ENCODE measurements at regions not wholly inside any gene's neighbourhood (a gene's known extent, or its start where the extent isn't known, plus 50 kb on each side); places are given as distances from the start of the nearest gene placed in this dataset.

DNA sequence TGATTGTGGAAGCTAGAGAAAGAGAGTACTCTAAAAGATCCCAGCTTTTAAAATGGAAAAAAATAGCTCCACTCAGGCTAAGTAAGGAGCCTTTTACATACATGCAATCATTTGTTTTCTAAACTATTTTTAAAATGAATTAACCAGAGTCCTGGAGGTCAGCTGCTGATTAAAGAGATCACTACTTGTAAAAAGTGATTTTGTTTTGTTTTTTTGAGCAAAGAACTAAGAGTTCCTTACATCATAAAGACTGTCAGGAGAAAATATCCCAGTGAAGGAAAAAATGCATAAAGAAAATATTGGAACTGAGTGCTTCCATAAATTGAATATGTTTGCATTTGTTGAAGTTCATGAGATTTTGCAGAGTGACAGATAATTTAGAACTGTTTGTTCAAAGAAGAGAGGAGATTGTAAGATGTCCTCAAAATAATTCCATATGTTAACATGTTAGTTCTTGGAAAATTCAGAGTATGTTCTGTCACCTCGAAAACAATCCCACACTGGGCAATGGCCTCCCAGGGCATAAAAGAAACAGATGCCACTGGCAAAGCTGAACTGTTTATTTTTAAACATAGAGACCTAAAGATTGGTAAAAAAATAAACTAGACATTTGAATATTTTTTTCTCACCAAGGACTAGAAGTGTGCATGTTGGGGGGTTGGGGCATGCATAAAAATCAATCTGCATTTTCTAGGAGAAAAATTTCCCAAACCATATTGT is 264.7 kb downstream of the NPR3 start:
- TF ChIP-seq, protein P1, sequence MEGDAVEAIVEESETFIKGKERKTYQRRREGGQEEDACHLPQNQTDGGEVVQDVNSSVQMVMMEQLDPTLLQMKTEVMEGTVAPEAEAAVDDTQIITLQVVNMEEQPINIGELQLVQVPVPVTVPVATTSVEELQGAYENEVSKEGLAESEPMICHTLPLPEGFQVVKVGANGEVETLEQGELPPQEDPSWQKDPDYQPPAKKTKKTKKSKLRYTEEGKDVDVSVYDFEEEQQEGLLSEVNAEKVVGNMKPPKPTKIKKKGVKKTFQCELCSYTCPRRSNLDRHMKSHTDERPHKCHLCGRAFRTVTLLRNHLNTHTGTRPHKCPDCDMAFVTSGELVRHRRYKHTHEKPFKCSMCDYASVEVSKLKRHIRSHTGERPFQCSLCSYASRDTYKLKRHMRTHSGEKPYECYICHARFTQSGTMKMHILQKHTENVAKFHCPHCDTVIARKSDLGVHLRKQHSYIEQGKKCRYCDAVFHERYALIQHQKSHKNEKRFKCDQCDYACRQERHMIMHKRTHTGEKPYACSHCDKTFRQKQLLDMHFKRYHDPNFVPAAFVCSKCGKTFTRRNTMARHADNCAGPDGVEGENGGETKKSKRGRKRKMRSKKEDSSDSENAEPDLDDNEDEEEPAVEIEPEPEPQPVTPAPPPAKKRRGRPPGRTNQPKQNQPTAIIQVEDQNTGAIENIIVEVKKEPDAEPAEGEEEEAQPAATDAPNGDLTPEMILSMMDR (IDR thresholded peaks at IDR 0.05; ENCODE audit: low read depth, low read length, missing input control) = no peak
- TF ChIP-seq, protein P2, sequence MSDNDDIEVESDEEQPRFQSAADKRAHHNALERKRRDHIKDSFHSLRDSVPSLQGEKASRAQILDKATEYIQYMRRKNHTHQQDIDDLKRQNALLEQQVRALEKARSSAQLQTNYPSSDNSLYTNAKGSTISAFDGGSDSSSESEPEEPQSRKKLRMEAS (IDR thresholded peaks at IDR 0.05) = no peak
- TF ChIP-seq, protein P3, sequence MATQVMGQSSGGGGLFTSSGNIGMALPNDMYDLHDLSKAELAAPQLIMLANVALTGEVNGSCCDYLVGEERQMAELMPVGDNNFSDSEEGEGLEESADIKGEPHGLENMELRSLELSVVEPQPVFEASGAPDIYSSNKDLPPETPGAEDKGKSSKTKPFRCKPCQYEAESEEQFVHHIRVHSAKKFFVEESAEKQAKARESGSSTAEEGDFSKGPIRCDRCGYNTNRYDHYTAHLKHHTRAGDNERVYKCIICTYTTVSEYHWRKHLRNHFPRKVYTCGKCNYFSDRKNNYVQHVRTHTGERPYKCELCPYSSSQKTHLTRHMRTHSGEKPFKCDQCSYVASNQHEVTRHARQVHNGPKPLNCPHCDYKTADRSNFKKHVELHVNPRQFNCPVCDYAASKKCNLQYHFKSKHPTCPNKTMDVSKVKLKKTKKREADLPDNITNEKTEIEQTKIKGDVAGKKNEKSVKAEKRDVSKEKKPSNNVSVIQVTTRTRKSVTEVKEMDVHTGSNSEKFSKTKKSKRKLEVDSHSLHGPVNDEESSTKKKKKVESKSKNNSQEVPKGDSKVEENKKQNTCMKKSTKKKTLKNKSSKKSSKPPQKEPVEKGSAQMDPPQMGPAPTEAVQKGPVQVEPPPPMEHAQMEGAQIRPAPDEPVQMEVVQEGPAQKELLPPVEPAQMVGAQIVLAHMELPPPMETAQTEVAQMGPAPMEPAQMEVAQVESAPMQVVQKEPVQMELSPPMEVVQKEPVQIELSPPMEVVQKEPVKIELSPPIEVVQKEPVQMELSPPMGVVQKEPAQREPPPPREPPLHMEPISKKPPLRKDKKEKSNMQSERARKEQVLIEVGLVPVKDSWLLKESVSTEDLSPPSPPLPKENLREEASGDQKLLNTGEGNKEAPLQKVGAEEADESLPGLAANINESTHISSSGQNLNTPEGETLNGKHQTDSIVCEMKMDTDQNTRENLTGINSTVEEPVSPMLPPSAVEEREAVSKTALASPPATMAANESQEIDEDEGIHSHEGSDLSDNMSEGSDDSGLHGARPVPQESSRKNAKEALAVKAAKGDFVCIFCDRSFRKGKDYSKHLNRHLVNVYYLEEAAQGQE (IDR thresholded peaks at IDR 0.05) = no peak
- TF ChIP-seq TAF1 (conservative IDR thresholded peaks at IDR 0.05) (no peak), JUND (IDR thresholded peaks at IDR 0.05) (no peak), YY1 (IDR thresholded peaks at IDR 0.05) (no peak)
- TF ChIP-seq, protein P4, sequence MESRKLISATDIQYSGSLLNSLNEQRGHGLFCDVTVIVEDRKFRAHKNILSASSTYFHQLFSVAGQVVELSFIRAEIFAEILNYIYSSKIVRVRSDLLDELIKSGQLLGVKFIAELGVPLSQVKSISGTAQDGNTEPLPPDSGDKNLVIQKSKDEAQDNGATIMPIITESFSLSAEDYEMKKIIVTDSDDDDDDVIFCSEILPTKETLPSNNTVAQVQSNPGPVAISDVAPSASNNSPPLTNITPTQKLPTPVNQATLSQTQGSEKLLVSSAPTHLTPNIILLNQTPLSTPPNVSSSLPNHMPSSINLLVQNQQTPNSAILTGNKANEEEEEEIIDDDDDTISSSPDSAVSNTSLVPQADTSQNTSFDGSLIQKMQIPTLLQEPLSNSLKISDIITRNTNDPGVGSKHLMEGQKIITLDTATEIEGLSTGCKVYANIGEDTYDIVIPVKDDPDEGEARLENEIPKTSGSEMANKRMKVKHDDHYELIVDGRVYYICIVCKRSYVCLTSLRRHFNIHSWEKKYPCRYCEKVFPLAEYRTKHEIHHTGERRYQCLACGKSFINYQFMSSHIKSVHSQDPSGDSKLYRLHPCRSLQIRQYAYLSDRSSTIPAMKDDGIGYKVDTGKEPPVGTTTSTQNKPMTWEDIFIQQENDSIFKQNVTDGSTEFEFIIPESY (IDR thresholded peaks at IDR 0.05) = no peak
- TF ChIP-seq, protein P5, sequence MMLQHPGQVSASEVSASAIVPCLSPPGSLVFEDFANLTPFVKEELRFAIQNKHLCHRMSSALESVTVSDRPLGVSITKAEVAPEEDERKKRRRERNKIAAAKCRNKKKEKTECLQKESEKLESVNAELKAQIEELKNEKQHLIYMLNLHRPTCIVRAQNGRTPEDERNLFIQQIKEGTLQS (IDR thresholded peaks at IDR 0.05) = no peak
